H1 (cell line): ENCODE measurements at regions not wholly inside any gene's neighbourhood (a gene's known extent, or its start where the extent isn't known, plus 50 kb on each side); places are given as distances from the start of the nearest gene placed in this dataset.

ENCODE experiments used
- CTCF ChIA-PET: fragments of 300-600 bp; sonication (Branson Sonifier 250); formaldehyde crosslinking; loops from one replicate; lab custom pipeline; 2021; ENCODE audit not compliant: partially characterized antibody; lab: Charles Lee
- POLR2A ChIA-PET: fragments of 300-600 bp; sonication (Branson Sonifier 250); formaldehyde crosslinking; loops from one replicate; lab custom pipeline; 2021; ENCODE audit warnings: inconsistent platforms; ENCODE audit not compliant: partially characterized antibody; lab: Charles Lee
- DNase-seq, 2 experiments: peaks; one replicate each; pipeline versions ENCODE4 v3.0.0 to v3.0.0-alpha.2; 2010 to 2022; ENCODE audit warnings: low spot score in 2 of 2, low read depth in 1 of 2, mixed read lengths in 1 of 2
- FAIRE-seq: peaks from 2 replicates; lab custom pipeline; 2011; peaks lifted over from hg19 to GRCh38; lab: Jason Lieb, UNC
- H2AFZ ChIP-seq: 2 replicates; pipeline ENCODE4 v1.8.1; 2012; ENCODE audit warnings: low read length, inconsistent platforms
- H2AK5ac ChIP-seq: 2 replicates; pipeline ENCODE4 v1.6.1; 2013; ENCODE audit warnings: low read depth, low read length
- H2BK120ac ChIP-seq: replicated peaks from 2 replicates; pipeline ENCODE3; 2013; ENCODE audit warnings: low read depth, low read length, inconsistent platforms
- H2BK12ac ChIP-seq: 2 replicates; pipeline ENCODE4 v1.6.1; 2013; ENCODE audit warnings: low read depth, low read length
- H2BK15ac ChIP-seq: 2 replicates; pipeline ENCODE4 v1.6.1; 2013; ENCODE audit warnings: low read length
- H2BK20ac ChIP-seq: 2 replicates; pipeline ENCODE4 v1.6.1; 2013; ENCODE audit warnings: low read length
- H2BK5ac ChIP-seq: 2 replicates; pipeline ENCODE4 v1.6.1; 2013; ENCODE audit warnings: low read depth, low read length
- H3K14ac ChIP-seq: 2 replicates; pipeline ENCODE4 v1.6.1; 2013; ENCODE audit warnings: inconsistent platforms; ENCODE audit not compliant: insufficient read length
- H3K18ac ChIP-seq: 2 replicates; pipeline ENCODE4 v1.6.1; 2013; ENCODE audit warnings: low read length; ENCODE audit errors: extremely low read depth
- H3K23ac ChIP-seq: 2 replicates; pipeline ENCODE4 v1.6.1; 2013; ENCODE audit warnings: inconsistent platforms; ENCODE audit not compliant: insufficient read length
- H3K23me2 ChIP-seq: 2 replicates; pipeline ENCODE4 v1.6.1; 2013; ENCODE audit warnings: low read depth, low read length
- H3K27ac ChIP-seq: 2 replicates; pipeline ENCODE4 v1.6.1; 2011; ENCODE audit warnings: low read depth, low read length, inconsistent platforms
- H3K27me3 ChIP-seq, 4 experiments: replicated peaks in 1 of 4; 1 replicate in 1 of 4; 2 replicates in 3 of 4; pipeline versions ENCODE4 v1.6.1 to v1.8.1; 2011 to 2013; ENCODE audit warnings: low read length in 3 of 4, mild to moderate bottlenecking in 3 of 4, inconsistent platforms in 2 of 4, mixed read lengths in 2 of 4, moderate library complexity in 1 of 4; ENCODE audit not compliant: control insufficient read depth in 3 of 4, insufficient read depth in 3 of 4; ENCODE audit errors: extremely low read depth in 1 of 4
- H3K36me3 ChIP-seq, 4 experiments: 2 replicates each; pipeline versions ENCODE4 v1.6.1 to v1.8.1; 2011 to 2013; ENCODE audit warnings: mild to moderate bottlenecking in 4 of 4, low read length in 3 of 4, moderate library complexity in 2 of 4, control low read depth in 1 of 4, inconsistent platforms in 1 of 4; ENCODE audit not compliant: insufficient read depth in 4 of 4, control insufficient read depth in 2 of 4
- H3K4ac ChIP-seq: replicated peaks from 2 replicates; pipeline ENCODE3; 2013; ENCODE audit warnings: low read length, low read depth, mixed read lengths, inconsistent platforms; ENCODE audit not compliant: insufficient read length
- H3K4me1 ChIP-seq, 4 experiments: replicated peaks in 1 of 4; 1 replicate in 1 of 4; 2 replicates in 3 of 4; pipeline versions ENCODE4 v1.6.1 to v1.8.1; 2011 to 2013; ENCODE audit warnings: low read length in 3 of 4, inconsistent platforms in 2 of 4, mixed read lengths in 1 of 4; ENCODE audit not compliant: insufficient read depth in 4 of 4, control insufficient read depth in 3 of 4
- H3K4me2 ChIP-seq, 2 experiments: 2 replicates each; pipeline versions ENCODE4 v1.6.1 to v1.8.1; 2011 to 2013; ENCODE audit warnings: low read depth in 2 of 2, low read length in 2 of 2, control low read depth in 1 of 2, inconsistent platforms in 1 of 2, mild to moderate bottlenecking in 1 of 2; ENCODE audit not compliant: insufficient read depth in 1 of 2
- H3K4me3 ChIP-seq, 4 experiments: fragments of 200-600, 300-600 bp in 1 of 4; sonication (generic), shearing (Covaris generic), sonication (Bioruptor Twin) in 1 of 4; 2 replicates each; pipeline versions ENCODE4 v1.5.1 to v1.8.1; 2011 to 2016; ENCODE audit warnings: low read length in 4 of 4, low read depth in 3 of 4, control low read depth in 2 of 4, inconsistent platforms in 2 of 4, mild to moderate bottlenecking in 2 of 4, mixed read lengths in 1 of 4, moderate library complexity in 1 of 4; ENCODE audit not compliant: insufficient read depth in 2 of 4; ENCODE audit errors: extremely low read depth in 1 of 4
- H3K56ac ChIP-seq: replicated peaks from 2 replicates; pipeline ENCODE3; 2013; ENCODE audit warnings: low read depth, mild to moderate bottlenecking, mixed read lengths, low read length, inconsistent platforms; ENCODE audit not compliant: insufficient read length
- H3K79me1 ChIP-seq: 2 replicates; pipeline ENCODE4 v1.6.1; 2013; ENCODE audit warnings: low read depth, low read length, control low read depth
- H3K79me2 ChIP-seq, 2 experiments: 2 replicates each; pipeline versions ENCODE4 v1.6.1 to v1.8.1; 2012 to 2013; ENCODE audit warnings: low read length in 2 of 2, mild to moderate bottlenecking in 2 of 2, inconsistent platforms in 1 of 2; ENCODE audit not compliant: insufficient read depth in 2 of 2, control insufficient read depth in 1 of 2
- H3K9ac ChIP-seq, 4 experiments: replicated peaks in 1 of 4; 1 replicate in 1 of 4; 2 replicates in 3 of 4; pipeline versions ENCODE4 v1.6.1 to v1.8.1; 2011 to 2013; ENCODE audit warnings: low read depth in 3 of 4, low read length in 3 of 4, control low read depth in 2 of 4, mild to moderate bottlenecking in 2 of 4, moderate library complexity in 2 of 4, inconsistent platforms in 1 of 4; ENCODE audit errors: extremely low read depth in 1 of 4
- H3K9me3 ChIP-seq, 2 experiments: 2 replicates each; pipeline versions ENCODE4 v1.6.1 to v1.8.1; 2012 to 2013; ENCODE audit warnings: mild to moderate bottlenecking in 2 of 2, moderate library complexity in 2 of 2, control low read depth in 1 of 2, inconsistent platforms in 1 of 2, low read depth in 1 of 2, low read length in 1 of 2, mixed read lengths in 1 of 2; ENCODE audit not compliant: insufficient read depth in 2 of 2
- H4K20me1 ChIP-seq, 2 experiments: replicated peaks in 1 of 2; 2 replicates each; pipeline versions ENCODE3 to v1.8.1; 2011 to 2013; ENCODE audit warnings: inconsistent platforms in 2 of 2, low read length in 2 of 2, mild to moderate bottlenecking in 1 of 2; ENCODE audit not compliant: insufficient read depth in 2 of 2, control insufficient read depth in 1 of 2
- H4K5ac ChIP-seq: 2 replicates; pipeline ENCODE4 v1.6.1; 2013; ENCODE audit warnings: low read length, low read depth, mixed read lengths, inconsistent platforms; ENCODE audit not compliant: insufficient read length
- H4K8ac ChIP-seq: 2 replicates; pipeline ENCODE4 v1.8.0; 2013; ENCODE audit warnings: mild to moderate bottlenecking, moderate library complexity, low read length, inconsistent platforms; ENCODE audit not compliant: insufficient read depth; ENCODE audit errors: extremely low read depth
- H4K91ac ChIP-seq: replicated peaks from 2 replicates; pipeline ENCODE3; 2013; ENCODE audit warnings: low read length, mixed read lengths, inconsistent platforms; ENCODE audit not compliant: insufficient read length
- ATF2 ChIP-seq: IDR thresholded peaks from 2 replicates; pipeline ENCODE4 v1.6.1; 2012; ENCODE audit warnings: low read length, inconsistent platforms
- CHD1 ChIP-seq: IDR thresholded peaks from 2 replicates; pipeline ENCODE4 v1.6.1; 2012; ENCODE audit warnings: low read depth, low read length, improper control_type of control experiment
- GTF2F1 ChIP-seq: IDR thresholded peaks from 2 replicates; pipeline ENCODE4 v1.6.1; 2012; ENCODE audit warnings: low read depth, low read length, improper control_type of control experiment, borderline replicate concordance
- JUND ChIP-seq: IDR thresholded peaks from 2 replicates; pipeline ENCODE4 v1.6.1; 2011; ENCODE audit warnings: mild to moderate bottlenecking, improper control_type of control experiment, low read length
- KDM1A ChIP-seq: fragments of 200-600, 300-600 bp; sonication (generic); IDR thresholded peaks from 2 replicates; pipeline ENCODE4 v1.7.1; 2016; ENCODE audit warnings: mild to moderate bottlenecking, low read length, borderline replicate concordance
- POLR2A ChIP-seq, 2 experiments: IDR thresholded peaks; 1 replicate in 1 of 2; 2 replicates in 1 of 2; pipeline ENCODE4 v1.6.1; 2011; ENCODE audit warnings: low read depth in 2 of 2, low read length in 2 of 2, mild to moderate bottlenecking in 2 of 2; ENCODE audit errors: control extremely low read depth in 1 of 2
- TBP ChIP-seq: IDR thresholded peaks from 2 replicates; pipeline ENCODE4 v1.6.1; 2011; ENCODE audit warnings: low read depth, low read length, improper control_type of control experiment
- WGBS, 2 experiments: shearing (Covaris generic) in 1 of 2; methylation state at CpG; one replicate each; pipeline versions ENCODE4 v1.1.6 to v1.1.7; 2013 to 2015; ENCODE audit warnings: low lambda C conversion rate in 2 of 2, mixed read lengths in 2 of 2, inconsistent platforms in 1 of 2, low coverage in 1 of 2, missing lambda C conversion rate in 1 of 2; ENCODE audit not compliant: insufficient replicate concordance in 2 of 2, insufficient coverage in 1 of 2, insufficient read length in 1 of 2; ENCODE audit errors: extremely low coverage in 1 of 2, missing lambda C conversion rate in 1 of 2; 5-methylcytosine and 5-hydroxymethylcytosine counted together

GRCh38 chr10:84685047-84685660 lies 356.8 kb downstream of the CCSER2 start:
- Histone ChIP-seq H3K4me1 (no peaks in the 10 kb centered on the region), H3K23ac (no peak overlapping the region), H2BK5ac (no peak overlapping the region), H3K9me3 (peaks cover 5% of the 10 kb centered on the region in 2 experiments; a peak in 2 of 4 replicates), H3K79me1 (no peaks in the 10 kb centered on the region), H3K27me3 (no peaks in the 10 kb centered on the region), H4K20me1 (no peaks in the 10 kb centered on the region), H2BK20ac (no peak overlapping the region), H3K23me2 (no peaks in the 10 kb centered on the region), H3K79me2 (no peaks in the 10 kb centered on the region), H4K91ac (no peak overlapping the region), H3K4me3 (no peak overlapping the region), H2BK12ac (no peak overlapping the region), H2BK120ac (no peak overlapping the region), H3K27ac (no peak overlapping the region), H4K5ac (no peak overlapping the region), H3K36me3 (no peaks in the 10 kb centered on the region), H3K4me2 (no peak overlapping the region), H3K18ac (no peak overlapping the region), H4K8ac (no peak overlapping the region), H2AK5ac (no peak overlapping the region), H2BK15ac (no peak overlapping the region), H3K56ac (no peak overlapping the region), H3K14ac (no peak overlapping the region), H2AFZ (no peak overlapping the region), H3K4ac (no peak overlapping the region), H3K9ac (no peak overlapping the region)
- DNase-seq (no peak), FAIRE-seq (no peak)
- POLR2A ChIA-PET: no interaction called here
- 87% methylated on average over 3 of the region's 3 CpGs; no CpG with 5 or more reads in 1 of the 2 experiments for WGBS, 2 experiments
- CTCF ChIA-PET: interaction anchor here (1.2 to 1.7 kb wide), 4 partner anchors 11 to 143 kb away, joined by 3 to 8 read pairs (median 5); no protein-coding TSS in a partner anchor
- TF ChIP-seq KDM1A (no peak), TBP (no peak), GTF2F1 (no peak), CHD1 (no peak), POLR2A (IDR thresholded peaks at IDR 0.05; ENCODE audit: control extremely low read depth in 1 of 2, low read depth in 2 of 2, low read length in 2 of 2) (no peak), JUND (no peak), ATF2 (no peak)
